Peyer's patch (tissue), 4 donors: ENCODE measurements at regions not wholly inside any gene's neighbourhood (a gene's known extent, or its start where the extent isn't known, plus 50 kb on each side); places are given as distances from the start of the nearest gene placed in this dataset.

Experiments
- CTCF ChIP-seq, 6 experiments: fragments of 450-650 bp in 4 of 6; fragments of 200-600 bp in 2 of 6; sonication (generic) in 1 of 6; IDR thresholded peaks; one replicate each; pipeline ENCODE4 v1.5.1; 2017 to 2019; ENCODE audit warnings: antibody characterized with exemption in 6 of 6, mild to moderate bottlenecking in 3 of 6, moderate library complexity in 1 of 6
- POLR2A ChIP-seq, 2 donors: fragments of 450-650 bp; IDR thresholded peaks; one replicate each; pipeline ENCODE4 v1.5.1; 2017; ENCODE audit warnings: antibody characterized with exemption in 2 of 2, mild to moderate bottlenecking in 2 of 2, moderate library complexity in 2 of 2

GRCh38 chr13:106865716-106866440 lies 297.9 kb upstream of the ARGLU1 start:
- TF ChIP-seq CTCF (IDR thresholded peaks at IDR 0.05) (no peak), POLR2A (IDR thresholded peaks at IDR 0.05) (no peak)
